Stimulated activated CD4-positive, alpha-beta T cell treated with anti-CD3 and anti-CD28 coated beads, Interleukin-1b, Interleukin-23, amount 100 ng/mL, for 4 hours (primary cell): ENCODE measurements at regions not wholly inside any gene's neighbourhood (a gene's known extent, or its start where the extent isn't known, plus 50 kb on each side); places are given as distances from the start of the nearest gene placed in this dataset.
"Not testable (repeated sequence)": the region's sequence is repeated elsewhere in the genome, so short reads cannot be mapped to it uniquely, and the experiment has no call there.

Source experiments
- DNase-seq, 2 donors: peaks; one replicate each; pipeline ENCODE4 v3.0.0-alpha.2; 2020; ENCODE audit warnings: low read depth in 2 of 2

DNA sequence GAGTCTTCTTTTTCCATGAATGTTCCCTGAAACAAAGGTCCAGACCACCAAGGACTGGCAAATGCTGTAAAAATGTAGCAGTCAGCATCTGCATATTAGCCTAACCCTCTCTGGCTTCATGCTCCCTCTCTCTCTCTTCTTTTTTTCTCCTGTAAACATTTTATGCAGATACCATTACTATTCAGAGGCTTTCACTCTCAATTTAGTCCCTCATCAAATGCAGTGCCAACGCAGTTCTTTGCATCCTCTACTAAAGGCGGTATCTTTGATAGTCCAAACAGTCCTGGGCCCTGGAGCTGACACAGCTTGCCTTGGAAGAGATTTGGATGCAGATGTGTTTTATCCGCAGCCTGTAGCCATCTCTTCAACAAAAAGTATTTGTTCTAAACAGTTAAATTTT lies 167.1 kb upstream of the MMS22L start:
- DNase-seq: no peak

DNA sequence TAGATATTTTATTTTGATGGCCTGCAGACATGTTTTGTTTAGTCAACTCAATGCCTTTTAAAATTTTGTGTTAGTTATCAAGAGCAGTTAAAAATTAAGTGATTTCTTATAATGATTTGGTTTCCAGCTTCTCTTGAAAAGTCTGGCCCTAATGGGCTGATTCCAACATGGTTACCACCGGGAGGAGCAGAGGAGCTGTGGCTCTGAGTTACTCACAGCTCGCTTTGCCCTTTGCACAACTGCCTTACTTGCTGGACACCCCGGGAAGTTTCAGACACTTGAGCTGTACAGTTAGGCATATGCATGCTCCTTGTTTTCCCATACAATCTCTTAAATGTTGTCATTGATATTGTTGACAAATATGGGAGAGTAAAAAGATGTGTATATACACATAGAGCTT lies 173.1 kb upstream of the MMS22L start:
- no peak for DNase-seq

DNA sequence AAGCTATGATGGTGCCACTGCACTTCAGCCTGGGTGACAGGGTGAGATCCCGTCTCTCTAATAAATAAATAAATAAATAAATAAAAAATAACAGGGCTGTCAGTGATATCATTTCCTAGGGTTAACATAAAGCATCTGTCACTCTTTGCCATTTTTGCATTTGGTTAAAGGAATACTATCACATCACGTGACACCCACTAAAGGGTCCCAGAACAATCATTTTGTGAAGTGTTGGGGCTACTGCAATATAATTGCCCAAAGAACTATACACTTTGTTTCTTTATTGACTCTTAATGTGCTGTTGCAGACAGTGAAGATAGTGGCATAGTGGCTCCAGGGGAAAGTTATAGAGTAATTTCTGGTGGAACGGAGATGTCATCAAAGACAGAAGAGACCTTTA lies 176.5 kb upstream of the MMS22L start:
- DNase-seq: no peak

DNA sequence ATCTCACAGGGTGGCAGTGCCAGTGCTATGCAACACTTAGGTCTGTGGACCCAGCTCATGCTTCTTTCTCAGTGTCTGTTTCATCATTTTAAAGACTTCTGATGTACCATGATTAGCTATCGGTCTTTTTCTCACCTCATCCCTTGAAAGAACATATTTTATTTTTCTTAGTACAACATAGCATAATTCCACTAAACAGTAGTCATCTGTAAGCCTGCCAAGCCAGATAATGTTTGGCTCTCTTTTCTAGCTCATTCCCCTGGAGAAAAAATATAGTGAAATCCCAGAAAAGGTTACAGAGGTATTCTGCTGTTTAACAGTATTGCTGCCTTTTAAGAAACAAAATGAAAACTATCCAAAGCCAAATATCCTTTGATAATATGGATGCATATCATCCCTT lies 177.0 kb upstream of the MMS22L start:
- DNase-seq: no peak

DNA sequence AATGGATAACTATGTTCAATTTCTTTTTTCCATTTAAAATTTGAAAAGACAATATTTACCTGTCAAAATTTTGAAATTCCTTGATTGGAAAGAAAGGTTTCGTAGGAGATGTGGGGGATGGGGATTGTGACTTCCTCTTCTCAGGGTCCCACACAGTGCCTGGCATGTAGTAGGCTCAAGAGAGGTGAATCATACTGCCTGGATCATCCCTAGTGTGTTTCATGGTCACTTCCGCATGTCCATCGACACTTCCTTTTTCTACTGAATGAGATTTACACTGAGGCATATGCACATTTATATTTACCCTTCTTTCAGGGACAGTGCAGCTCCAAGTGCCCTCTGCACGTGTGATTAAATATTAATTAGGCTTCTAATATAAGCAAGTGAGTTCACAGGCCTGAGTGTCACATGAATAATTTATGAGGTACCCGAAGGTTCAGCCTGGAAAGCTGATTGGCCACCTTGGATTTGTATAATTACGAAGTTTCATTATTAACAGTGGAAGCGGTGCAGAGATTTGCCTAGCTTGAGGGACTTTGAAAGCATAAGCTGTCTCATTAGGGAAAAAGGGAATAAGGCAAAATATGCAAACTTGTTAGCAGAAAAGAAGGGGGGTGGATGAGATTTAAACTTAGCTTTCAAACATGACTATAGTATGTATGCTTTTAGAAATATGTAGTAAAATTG lies 177.5 kb upstream of the MMS22L start:
- no peak for DNase-seq

DNA sequence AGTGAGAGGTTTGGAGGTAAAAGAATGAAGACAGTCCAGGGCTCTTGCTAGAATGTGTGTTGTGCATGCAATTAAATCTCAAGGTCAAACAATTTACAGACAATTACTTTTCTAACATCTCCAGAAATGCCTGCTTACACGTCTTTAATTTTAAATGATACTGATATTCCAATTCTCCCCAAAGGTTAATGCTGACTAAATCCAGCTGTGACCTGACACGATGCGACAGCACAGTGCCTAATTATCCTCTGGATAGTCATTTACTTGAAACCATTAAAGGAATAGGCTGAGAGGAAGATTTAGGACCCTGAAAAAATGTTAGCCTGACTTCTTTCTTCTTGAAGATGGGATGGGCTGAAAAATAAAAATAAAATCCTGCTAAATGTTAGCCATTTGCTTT lies 178.2 kb upstream of the MMS22L start:
- DNase-seq: no peak

DNA sequence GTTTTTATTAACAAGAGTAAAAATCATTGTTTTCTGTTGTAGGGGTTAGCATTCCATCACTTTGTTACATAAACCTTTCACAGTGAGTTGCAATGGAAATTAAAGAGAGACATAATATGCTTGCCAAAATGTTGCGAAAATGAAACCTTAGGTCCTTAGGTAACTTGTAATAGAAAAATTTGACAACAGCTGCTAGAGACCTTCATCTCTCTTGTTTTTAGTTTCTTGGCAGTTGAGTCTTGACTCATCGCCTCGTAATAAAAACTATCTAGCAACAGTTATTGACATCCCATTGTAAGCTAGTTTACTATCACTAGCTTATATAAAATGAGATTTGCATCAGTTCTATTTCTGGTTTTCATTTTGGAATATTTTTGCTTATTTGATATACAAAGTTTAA lies 179.0 kb upstream of the MMS22L start:
- DNase-seq: no peak

DNA sequence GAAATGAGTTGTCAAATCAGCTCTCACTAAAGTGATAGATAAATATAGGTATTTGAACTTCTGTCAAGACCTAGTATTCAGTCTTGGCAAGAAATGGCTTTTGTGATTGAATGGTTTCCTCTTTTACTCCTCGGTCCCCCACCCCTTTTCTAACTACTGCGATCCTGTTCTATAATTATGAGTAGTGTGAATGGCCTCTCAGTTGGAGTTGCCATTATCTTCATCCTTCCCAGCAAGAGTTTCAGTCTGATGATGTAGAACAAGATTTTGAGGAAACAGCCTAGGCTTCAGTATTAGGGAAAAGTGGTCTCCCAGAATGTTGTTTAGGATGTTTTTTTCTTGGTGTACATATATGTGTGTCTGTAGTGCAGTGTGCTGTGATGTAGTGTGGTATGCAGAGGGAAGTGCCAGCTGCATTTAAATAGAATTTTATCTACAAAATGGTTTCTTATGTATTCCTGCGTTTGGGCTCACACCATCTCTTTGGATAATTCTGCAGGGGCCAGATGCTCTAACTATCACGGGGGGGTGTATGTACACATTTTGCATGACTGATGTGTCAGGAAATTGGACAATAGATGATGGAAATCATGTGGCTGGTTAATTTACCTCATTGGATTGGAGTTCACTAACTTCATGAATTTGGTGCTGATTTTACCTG lies 180.1 kb upstream of the MMS22L start:
- no peak for DNase-seq

DNA sequence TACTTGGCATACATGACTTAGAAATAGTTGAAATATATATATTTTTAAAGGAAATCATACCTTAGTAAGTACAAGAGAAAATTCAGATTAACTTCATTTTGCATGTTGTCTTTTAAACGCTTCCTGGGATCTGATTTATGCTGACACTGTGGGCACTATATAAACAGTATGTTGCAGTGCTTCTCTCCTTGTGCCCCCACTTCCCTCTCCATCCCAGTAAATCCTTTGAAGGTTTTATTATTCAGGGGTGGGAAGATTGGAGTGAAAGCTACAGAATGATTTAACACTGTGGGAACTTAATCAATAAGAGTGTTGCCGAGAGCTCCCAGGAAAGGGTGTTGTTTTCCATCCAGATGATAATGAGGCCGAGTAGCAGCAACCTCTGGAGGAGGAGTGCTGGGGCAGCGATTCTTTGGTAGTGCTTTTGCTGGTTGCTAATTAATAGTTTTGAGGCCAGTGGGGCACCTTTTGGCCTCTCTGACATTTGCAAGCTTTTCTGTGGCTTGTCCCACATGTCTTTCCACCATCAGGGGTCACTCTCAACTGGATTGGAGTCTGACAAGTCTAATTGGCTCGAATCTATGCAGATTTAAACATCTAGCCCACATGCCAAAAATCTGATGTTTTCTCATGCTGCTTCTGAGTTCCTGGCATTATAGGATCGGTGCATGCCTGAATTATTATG lies 183.0 kb upstream of the MMS22L start:
- DNase-seq: no peak

DNA sequence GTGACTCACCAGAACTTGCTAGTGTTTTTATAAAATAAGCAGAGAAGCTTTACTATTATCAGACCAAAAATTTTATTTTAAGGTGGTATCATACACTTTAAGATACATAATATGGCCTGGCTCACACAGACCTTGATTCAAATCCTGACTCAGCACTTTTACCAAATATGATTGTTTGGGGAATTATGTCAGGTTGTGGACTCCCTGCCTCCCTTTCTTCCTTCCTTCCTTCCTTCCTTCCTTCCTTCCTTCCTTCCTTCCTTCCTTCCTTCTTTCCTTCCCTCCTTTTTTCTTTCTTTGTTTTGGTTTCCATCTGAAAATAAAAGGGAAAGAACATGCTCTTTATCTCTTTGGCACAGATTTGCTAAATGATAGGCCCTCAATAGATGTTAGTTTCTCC lies 186.0 kb upstream of the MMS22L start:
- DNase-seq: no peak

DNA sequence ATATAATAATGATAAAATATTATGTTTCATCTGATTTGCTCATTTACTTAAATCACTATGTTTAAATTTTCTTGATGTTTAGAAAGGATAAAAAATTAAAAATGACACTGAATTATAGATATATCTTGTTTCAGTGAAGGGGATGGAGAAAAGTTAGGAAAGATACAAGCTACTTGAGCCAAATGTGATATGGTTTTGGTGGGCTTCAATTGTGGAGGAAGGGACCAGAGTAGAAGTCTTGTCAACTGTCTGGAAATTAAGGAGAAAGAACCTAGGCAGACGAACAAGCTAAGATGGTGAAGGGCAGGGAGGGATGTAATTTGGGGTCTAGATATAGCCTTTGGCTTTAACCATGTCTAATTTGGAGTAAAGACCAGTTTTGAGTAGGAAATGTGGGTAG lies 186.4 kb upstream of the MMS22L start:
- DNase-seq: no peak

DNA sequence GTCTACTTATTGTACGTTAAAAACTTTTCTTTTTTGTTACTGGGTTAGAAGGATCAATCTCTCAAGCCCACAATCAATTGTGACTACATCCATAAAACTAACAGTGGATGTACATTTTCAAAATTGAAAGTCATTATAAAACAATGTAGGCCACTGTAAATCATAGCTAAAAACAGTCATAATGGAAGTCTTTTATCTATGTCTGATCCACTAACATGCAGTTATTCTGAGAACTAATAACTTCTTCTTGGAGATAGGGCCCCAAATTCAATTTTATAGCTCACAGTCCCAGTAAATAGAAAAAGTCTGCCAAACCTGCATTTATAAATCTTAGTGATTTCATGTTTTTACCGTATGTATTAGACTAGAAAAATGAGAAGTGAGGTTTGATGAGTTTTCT lies 187.3 kb upstream of the MMS22L start:
- no peak for DNase-seq

DNA sequence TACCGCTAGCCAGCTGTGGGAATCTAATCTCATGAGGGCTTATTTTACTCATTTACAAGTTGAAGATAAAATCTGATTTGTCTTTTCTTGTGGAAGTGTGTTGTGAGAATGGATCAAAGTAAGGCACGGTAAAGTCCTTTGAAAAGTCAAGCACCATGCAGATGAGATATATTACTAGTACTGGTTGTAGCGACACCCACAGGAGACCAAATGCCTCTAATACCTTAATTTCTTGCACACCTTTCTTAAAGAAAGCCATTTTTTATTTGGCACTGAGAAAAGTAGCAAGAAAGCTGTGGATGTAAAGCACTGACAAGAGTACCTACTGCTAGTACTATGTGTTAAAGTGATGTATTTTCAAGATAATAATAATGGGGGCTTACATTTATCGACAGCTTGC lies 191.0 kb upstream of the MMS22L start:
- DNase-seq: no peak

DNA sequence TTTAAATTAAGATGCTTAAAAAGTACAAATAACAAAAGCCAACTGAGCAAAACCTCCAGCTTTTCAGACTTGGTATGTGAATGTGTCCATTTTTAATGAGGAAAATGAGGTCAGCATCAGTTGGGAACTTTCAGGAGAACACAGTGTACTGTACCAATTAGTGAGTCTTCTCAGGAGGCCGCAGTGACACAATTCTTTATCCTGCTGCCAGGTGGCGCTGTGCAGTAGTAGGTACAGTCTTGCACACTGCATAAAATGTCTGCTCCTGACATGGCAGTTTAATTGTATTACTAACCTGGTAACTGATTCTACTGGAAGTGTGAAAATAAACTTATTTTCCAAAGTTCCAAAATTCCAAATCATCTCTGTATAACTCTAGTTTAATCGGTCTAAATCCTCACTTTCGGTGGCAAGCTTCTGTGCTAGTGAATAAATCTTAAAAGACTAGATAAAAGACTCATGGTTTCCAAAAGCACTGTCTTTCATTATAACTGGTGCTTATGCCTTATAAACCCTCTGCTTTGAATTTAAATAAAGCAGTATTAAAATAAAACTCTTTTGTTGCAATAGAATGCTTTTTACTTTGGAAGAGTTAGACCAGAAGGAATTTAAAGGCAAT lies 214.8 kb upstream of the MMS22L start:
- DNase-seq: peak; percentile 30 to 47

DNA sequence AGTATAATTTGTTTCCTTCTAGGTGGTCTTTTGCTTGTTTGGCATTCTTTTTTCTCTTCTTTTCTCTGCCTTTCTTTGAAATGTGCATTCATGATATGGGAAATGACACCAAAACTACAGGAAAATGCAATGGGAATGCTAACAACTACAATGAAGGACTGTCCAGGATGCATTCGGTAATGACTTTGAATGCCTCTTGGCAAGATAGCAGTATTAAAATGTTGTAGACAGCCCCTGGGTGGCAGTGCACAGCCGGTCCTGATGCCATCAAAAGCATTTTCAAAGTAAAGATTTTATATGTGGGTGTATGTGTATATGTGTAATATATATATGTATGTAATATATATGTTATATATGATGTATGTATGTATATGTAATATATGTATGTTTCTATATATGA lies 218.8 kb upstream of the MMS22L start:
- no peak for DNase-seq

DNA sequence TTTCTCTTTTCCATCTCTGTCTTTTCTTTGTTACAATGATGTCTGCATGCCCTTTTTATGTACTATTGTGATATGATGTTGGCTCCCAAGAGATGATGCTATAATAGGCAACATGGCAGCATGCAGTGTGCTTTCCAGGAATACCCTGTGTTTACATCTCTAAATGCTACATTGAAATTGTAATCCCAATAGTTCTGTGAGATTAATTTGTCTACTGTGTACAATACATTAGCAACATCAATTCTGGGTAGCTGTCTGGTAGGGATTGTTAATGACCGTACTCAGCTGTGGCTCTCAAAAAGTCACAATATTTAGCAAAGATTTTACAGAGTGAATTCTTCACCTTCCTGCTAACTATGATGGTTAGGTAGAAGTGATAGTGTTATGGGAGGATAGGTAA lies 225.6 kb upstream of the MMS22L start:
- DNase-seq: no peak

DNA sequence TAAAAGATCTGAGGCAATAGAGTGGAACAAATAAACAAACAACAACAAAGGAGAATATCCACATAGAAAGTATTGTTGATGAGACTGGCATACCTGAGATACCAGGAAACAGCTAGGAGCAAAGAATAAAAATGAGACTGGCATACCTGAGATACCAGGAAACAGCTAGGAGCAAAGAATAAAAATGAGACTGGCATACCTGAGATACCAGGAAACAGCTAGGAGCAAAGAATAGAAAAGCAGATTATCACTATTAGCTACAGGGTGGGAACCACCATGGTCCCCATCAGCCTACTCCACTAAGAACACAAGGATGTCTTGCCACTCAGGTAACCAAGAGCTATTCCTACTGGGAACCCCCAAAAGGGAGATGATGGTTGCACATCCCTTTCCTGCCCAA lies 230.2 kb upstream of the MMS22L start:
- DNase-seq: not testable (repeated sequence)

DNA sequence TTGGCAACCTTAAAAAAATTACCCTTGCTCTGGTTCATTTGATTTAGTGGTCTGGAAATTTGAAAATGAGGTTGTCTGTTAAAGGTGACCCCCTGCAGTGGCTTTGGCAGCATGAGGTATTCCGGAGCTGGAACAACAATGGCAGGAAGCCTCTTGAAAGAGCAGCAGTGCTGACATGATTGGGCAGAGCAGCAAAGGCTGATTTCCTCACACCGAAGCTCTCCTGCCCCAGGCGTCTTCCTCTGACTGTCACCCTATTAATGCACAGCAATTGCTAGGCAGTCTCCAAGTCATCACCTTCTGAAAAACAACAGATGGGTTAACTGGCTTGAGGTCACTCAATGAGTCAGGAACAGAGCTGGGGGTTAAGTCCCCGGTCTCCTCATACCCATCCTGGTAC lies 241.8 kb upstream of the MMS22L start:
- DNase-seq: no peak

DNA sequence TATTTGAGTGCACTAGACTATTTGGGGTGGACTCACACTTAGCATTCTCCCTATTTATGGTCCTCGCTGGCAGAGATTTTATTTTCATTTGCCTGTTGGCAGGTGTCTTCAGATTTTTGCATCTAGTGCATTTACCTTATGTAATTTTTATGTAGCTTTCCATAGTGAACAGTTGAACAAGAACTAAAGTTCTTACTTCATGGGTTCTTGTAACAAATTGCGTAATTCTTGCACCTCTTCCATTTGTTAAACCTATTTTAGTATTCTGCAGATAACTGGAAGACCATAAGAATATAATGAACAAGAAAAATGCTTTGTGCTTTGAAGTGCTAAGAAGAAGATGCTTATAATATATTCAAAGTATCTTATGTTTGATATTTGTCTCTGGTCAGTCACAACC lies 252.8 kb upstream of the MMS22L start:
- no peak for DNase-seq

DNA sequence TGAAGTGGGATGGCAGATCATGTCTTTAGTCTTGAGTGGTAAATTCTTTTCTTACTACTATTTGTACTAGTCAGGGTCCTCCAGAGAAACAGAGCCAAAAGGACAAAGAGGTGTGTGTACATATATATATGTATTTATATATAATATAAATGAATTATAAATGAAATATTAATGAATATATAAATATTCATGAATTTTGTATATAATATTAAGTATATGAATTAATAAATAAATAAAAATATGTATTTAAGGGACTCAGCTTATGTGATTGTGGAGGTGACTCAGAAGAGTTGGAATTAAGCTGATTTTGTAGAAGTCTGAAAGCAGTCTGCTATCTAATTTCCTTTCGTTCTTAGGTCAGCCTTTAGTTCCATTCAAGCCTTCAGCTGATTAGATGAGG lies 265.3 kb upstream of the MMS22L start:
- DNase-seq: no peak

DNA sequence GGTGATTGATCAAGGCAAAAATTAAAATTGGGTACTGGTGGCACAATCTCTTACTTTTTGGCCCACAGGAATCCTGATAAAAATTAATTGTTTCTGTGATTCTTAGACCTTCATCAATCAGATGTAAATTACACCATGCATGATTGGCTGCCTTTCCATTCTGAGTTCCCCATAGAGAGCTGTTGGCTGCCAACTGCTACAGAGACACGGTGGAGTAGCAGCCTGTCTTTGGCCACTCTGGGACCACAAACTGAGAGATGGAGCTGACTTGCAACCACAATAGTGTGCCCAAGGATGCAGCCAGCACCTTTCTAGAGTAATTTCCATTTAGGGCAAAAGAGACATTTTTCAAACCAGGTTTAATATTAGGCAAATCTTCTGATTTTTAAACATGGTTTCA lies 274.3 kb upstream of the MMS22L start:
- DNase-seq: no peak

DNA sequence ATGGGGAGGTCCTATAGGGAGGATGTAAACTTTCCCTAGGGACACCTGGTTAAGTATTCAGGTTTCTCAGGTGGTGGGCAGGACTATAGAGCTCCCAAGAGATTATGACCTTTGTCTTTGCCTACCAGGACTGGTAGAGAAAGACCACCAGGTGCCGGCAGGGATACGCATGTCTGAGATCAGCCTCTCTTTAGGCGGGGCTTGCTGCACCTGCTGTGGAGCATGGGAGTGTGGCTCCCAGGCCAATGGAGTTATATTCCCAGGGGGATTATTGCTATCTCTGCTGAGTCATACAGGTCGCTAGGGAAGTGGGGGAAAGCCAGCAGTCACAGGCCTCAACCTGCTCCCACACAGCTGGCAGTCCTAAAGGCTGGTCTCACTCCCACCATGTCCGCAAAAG lies 280.5 kb upstream of the MMS22L start:
- no peak for DNase-seq

DNA sequence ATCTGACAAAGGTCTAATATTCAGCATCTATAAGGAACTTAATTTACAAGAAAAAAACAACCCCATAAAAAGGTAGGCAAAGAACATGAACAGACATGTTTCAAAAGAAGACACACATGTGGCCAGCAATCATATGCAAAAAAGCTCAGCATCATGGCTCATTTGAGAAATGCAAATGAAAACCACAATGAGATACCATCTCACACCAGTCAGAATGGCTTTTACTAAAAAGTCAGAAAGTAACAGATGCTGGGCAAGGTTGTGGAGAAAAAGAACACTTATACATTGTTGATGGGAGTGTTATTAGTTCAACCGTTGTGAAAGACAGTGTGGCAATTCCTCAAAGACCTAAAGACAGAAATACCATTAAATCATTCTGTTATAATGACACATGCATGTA lies 289.9 kb upstream of the MMS22L start:
- DNase-seq: no peak
